GM12872 (cell line): ENCODE measurements at regions not wholly inside any gene's neighbourhood (a gene's known extent, or its start where the extent isn't known, plus 50 kb on each side); places are given as distances from the start of the nearest gene placed in this dataset.

Experiments
- TF ChIP-seq, protein P1 (sequence below): IDR thresholded peaks from 3 replicates; pipeline ENCODE4 v1.5.1; 2011; ENCODE audit warnings: low read depth, mild to moderate bottlenecking, low read length, moderate library complexity; ENCODE audit not compliant: insufficient read depth

- TF ChIP-seq, protein P1, sequence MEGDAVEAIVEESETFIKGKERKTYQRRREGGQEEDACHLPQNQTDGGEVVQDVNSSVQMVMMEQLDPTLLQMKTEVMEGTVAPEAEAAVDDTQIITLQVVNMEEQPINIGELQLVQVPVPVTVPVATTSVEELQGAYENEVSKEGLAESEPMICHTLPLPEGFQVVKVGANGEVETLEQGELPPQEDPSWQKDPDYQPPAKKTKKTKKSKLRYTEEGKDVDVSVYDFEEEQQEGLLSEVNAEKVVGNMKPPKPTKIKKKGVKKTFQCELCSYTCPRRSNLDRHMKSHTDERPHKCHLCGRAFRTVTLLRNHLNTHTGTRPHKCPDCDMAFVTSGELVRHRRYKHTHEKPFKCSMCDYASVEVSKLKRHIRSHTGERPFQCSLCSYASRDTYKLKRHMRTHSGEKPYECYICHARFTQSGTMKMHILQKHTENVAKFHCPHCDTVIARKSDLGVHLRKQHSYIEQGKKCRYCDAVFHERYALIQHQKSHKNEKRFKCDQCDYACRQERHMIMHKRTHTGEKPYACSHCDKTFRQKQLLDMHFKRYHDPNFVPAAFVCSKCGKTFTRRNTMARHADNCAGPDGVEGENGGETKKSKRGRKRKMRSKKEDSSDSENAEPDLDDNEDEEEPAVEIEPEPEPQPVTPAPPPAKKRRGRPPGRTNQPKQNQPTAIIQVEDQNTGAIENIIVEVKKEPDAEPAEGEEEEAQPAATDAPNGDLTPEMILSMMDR, result no peak
Observed at GRCh38 chr10:27413387-27413786, 90.7 kb upstream of the RAB18 start.

DNA sequence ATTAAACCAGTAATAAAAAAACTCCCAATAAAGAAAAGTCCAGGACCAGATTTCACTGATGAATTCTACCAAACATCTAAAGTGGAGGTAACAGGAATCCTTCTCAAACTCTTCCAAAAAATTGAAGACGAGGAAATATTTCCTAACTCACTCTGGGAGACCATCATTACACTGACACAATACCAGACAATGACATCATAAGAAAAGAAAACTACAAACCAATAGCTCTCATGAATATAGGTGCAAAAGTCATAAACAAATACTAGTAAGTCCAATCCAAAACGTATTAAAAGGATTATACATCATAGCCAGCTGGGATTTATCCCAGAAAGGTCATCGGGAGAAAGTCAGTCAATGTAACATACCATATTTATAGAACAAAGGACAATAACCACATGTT, 94.0 kb upstream of the RAB18 start:
- TF ChIP-seq, protein P1, result no peak

DNA sequence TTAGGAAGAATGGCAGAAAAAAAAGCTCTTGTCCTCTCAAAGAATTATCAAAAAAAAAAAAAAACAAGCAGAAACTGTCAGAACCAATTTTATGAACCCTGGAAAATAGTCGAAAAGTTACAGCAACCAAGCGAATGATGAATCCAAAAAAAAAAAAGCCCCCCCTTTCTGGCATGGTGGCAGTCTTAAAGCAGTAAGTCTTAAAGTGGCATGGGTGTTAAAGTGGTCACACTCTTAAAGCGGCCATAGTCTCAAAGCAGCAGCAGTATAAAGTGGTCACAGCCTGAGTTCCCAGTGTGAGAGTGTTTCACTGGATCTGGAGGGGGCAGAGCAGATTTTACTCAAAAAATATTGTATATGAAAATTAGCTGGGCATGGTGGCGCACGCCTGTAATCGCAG, 96.8 kb upstream of the RAB18 start:
- TF ChIP-seq, protein P1, result no peak

DNA sequence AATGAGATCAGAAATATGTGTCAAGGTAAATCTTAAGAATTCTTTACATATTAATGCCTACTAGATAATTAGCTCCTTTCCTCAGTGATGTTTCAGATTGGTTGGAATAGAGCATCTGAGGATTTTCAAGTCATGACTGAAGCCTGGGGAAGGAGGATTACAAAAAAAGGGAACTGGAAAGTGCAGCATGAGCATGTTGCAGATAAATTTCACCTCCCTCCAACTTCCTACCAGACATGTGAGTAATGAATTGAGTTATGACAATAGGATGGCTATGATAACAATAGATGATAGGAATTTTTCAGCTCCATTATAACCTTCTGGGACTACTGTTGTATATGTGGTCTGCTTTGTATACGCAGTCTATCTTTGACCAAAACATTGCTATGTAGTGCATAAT, 104.2 kb upstream of the RAB18 start:
- TF ChIP-seq, protein P1, result no peak

GRCh38 chr10:27393961-27394360, 110.1 kb upstream of the RAB18 start:
- TF ChIP-seq, protein P1, result no peak

DNA sequence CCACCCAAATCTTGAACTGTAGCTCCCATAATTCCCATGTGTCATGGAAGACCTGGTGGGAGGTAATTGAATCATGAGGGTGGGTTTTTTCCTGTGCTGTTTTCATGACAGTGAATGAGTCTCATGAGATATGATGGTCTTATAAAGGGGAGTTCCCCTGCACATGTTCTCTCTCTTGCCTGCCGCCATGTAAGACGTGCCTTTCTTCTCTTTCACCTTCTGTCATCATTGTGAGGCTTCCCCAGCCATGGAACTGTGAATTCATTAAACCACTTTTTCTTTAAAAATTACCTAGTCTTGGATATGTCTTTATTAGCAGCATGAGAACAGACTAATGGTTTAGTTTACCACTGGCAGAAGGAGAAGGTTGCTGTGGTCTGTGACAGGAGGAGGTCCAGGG, 111.5 kb upstream of the RAB18 start:
- TF ChIP-seq, protein P1, result no peak

DNA sequence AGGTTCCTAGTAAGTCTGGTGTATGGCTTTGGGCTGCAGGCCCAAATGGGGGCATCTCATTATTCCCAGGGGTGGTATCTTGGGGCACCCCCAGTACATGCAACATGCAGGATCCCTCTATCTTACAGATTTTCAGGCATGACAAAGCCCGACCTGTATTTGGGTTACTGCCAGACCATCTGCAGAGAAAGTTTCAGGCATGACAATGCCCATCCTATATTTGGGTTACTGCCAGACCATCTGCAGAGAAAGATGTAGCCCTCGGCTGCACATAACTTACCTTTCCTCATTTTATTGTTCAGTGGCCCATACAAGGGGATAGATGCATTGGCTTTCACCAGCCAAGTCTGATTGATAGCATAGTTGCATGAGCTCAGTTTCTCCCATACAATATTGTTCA, 112.2 kb upstream of the RAB18 start:
- TF ChIP-seq, protein P1, result no peak

- TF ChIP-seq, protein P1, result no peak
Observed at GRCh38 chr10:27391325-27391724, 112.8 kb upstream of the RAB18 start.
